Stimulated activated CD4-positive, alpha-beta T cell treated with anti-CD3 and anti-CD28 coated beads, Interleukin-1b, Interleukin-23, amount 100 ng/mL, for 24 hours (primary cell): ENCODE measurements at regions not wholly inside any gene's neighbourhood (a gene's known extent, or its start where the extent isn't known, plus 50 kb on each side); places are given as distances from the start of the nearest gene placed in this dataset.

ENCODE experiments used
- DNase-seq, 4 experiments: peaks; one replicate each; pipeline ENCODE4 v3.0.0-alpha.2; 2020; ENCODE audit warnings: low read depth in 4 of 4, low spot score in 1 of 4

DNA sequence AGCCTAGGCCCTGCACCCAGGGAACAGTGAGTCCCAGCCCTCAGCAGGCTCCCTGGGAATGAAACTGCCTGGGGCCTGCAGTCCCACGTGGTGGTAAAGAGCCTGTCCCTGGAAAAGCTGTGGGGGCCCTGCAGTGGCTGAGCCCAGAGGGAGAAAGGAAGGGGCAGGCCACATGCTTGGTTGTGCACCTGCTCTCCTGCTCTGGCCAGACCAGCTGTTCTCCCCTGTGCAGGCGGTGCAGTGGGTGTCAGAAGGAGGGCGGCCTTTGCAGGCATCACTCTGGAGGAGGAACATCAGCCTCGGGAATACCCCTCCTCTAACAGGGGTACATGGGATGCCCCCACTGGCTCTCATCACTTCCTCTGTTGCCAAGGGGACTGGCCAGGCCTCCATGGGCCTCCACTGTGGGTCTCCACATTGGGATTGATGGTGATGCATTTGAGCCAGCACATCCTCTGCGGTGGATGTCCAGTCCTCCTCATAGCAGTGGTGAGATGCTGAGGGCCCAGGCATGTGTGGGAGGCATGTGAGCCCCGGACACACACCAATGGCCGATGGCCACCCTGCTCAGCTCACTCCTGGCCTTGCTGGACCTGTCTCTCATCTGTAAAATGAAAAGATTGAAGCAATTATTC lies 690.4 kb downstream of the BRD1 start:
- DNase-seq = no peak

DNA sequence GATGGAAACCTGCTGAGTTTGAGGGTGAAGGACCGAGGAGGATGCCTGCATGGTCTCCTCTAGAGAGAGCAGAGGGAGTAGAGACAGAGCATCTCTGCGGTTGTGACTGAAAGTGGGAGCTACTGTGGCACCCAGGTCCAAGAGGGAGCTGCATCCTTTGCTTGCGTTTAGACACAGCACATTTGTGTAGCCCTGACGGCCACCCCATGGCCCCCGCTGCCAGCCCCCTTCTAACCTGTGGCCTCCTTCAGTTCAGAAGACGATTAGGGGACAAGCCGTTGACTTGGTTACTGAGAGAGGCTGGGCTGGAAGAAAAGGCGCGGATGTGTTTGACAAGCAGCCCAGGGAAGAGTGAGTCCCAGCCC lies 690.9 kb downstream of the BRD1 start:
- no peak for DNase-seq

DNA sequence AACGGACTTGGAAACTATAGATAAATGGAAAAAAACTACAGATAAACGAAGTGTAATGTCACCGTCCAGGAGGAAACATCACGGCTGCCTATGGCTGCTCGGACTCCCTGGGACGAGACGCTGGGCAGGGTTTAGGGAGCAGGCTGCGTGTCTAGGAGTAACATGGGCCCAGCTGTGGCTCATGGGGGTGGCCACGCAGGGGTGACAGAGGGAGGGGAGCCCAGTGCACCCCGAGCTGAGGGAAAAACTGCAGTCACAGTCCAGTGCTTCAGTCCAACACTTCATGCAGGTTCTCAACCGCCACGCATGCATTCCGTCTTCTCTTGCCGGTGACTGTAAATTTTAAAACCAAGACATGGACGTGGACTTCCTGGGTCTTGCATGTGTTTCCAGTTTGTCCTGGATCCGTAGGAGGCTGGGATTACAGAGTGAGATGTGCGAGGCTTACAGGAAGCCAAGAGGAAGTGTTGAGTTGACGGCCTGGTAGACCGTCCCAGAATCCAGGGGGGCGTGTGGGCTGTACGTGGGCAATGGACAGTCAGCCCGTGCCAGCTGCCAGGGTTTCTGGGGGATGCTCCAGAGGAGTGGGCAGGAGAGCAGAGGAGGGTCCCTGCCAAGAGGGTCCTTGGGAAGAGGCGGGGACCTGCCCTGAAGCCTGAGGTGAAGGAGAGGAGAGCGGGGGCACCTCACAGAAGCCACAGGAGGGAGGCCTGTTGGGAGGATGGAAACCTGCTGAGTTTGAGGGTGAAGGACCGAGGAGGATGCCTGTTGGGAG lies 691.4 kb downstream of the BRD1 start:
- no peak for DNase-seq

DNA sequence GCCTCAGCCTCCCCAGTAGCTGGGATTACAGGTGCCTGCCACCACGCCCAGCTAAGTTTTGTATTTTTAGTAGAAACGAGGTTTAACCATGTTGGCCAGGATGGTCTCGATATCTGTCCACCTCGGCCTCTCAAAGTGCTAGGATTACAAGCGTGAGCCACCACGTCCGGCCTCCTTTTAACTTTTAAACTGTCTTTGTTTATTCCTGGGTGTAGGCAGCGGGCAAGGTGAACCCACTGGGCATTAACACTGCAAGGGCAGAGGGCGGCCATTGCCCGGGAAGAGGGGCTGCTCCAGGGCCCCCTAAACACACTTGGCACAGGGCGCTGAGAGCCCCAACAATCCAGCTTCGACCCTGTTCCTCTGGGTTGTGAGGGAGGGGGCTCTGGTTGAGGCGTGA lies 693.6 kb downstream of the BRD1 start:
- DNase-seq = no peak

DNA sequence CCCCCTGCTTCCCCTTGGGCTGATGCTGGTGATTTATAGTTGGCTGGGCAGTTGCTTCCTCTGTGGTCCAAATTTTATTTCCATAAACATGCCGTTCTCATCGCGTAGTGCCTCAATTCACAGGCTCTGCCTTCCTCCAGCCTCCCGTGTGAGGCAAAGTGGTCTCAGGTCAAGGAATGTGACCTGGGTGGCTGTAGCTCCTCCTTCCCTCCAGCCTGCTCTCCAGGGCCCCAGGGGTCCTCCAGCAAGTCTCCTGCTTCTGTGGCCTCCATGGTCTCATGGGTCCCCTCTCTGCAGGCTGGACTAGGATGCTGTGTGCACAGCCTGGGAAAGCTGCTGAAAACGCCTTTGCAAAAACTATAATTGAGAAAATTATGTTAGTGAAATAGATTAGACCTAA lies 694.1 kb downstream of the BRD1 start:
- DNase-seq = no peak

DNA sequence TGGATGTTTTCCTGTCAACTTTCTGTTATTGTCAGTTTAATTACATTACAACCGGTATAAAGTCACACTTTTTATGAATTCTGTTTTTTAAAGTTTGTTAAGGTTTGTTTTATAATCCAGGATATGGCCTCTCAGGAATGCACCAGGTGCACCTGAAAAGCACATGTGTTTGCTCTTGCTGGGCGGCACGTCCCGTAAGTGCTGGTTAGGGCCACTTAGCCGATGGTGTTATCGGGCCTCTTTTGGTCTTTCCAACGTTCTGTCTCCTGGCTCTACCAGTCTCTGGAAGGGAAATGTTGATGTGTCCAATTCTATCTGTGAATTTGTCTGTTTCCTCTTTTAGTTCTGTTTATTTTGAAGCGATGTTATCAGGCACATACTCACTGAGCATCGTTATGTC lies 695.7 kb downstream of the BRD1 start:
- DNase-seq = no peak

DNA sequence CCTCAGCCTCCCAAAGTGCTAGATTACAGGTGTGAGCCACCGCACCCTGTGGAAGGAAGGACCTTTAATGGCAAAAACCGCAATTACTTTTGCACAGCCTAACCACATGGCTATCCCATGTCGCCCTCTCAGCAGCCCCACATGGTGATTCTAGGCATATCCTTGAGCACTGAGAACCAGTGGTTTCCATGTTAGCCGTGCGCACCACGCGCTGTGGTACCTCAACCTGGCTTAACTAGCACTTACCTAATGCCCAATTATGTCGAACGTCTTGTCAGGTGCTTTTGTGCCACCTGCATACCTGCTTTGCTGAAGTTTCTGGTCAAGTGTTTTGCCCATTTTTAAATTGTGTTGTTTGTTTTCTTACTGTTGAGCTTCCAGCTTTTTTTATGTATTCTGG lies 697.9 kb downstream of the BRD1 start:
- no peak for DNase-seq

DNA sequence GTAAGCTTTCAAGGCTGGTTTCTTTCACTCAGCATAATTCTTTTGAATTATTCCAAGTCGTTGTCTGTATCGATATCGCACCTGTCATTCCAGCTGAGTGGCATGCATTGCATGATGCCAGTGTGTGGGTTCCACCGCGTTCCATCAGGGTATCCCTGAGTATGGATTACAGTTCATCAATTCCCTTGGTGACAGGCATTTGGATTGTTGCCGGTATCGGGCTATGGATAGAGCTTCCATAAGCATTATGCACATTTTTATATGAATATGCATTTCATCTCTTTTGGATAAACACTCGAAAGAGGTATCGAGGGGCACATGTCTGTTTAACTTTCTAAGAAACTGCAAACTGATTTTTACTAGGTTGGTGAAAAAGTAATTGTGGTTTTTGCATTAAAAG lies 698.8 kb downstream of the BRD1 start:
- DNase-seq = no peak

DNA sequence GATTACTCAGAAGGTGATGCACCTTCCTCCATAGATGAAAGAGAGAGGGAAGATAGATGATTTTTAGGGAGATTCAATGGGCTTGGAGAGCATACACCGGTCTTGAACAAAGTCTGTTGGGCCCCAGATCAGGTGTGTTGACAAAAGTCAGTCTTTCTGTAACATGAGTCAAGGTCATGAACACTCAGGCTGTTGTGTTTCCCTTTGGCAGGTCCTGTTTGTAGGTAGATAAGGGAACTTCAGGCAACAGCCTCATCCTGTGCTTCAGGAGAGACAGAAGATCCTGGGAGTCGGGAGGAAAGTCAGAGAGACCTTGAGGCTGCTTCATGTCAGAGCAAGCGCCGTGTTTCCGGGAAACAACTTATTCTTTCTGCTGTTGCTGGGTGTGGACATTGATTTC lies 703.1 kb downstream of the BRD1 start:
- DNase-seq = no peak

DNA sequence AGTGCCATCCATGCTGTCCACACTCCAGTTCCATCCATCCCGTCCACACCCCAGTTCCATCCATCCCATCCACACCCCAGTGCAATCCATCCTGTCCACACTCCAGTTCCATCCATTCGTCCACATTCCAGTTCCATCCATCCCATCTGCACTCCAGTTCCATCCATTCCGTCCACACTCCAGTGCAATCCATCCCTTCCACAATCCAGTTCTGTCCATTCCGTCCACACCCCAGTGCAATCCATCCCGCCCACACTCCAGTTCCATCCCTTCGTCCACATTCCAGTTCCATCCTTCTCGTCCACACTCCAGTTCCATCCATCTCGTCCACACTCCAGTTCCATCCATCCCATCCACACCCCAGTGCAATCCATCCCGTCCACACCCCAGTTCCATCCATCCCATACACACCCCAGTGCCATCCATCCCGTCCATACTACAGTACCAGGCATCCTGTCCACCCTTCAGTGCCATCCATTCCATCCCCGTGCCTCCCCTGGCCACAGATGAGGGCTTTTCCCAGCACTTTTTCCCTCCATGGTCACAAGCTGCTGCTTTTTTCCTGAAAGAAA lies 704.0 kb downstream of the BRD1 start:
- DNase-seq = no peak

DNA sequence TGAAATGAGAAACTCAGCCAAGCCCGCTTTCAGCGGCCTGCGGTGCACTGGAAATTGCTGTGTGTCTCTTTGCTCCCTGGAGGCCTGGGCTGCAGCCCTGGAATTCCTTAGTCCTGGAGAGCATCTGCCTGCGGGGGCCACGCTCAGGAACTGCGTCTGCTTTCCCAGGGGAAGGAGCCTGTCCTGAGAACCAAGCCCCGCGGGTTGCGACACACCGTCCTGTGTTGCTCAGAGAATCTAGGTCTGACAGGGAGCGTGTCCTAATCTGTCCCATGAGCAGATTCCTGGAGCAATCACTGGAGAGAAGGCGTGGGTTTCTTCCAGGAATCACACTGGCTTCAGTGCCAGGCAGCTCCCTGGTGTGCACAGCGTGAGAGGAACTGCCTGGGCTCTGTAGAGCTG lies 708.1 kb downstream of the BRD1 start:
- no peak for DNase-seq

DNA sequence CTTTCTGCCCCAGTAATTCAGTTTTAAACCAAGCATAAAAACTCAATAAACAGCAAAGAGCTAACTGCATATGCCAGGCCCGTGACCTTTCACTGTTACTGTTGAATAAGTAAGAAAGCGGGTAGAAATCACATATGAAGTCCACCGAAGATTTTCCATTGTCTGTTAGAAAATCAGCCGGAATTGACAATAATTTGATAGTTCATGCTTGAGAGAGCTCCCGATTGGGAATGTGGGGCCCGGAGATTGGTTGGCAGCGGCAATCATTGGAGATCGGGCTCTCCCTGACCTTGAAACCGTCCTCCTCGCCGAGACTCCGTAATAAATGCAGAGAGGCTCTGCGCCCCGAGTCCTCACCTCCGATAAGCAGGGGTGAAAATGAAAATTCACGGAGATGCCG lies 709.6 kb downstream of the BRD1 start:
- DNase-seq = no peak

DNA sequence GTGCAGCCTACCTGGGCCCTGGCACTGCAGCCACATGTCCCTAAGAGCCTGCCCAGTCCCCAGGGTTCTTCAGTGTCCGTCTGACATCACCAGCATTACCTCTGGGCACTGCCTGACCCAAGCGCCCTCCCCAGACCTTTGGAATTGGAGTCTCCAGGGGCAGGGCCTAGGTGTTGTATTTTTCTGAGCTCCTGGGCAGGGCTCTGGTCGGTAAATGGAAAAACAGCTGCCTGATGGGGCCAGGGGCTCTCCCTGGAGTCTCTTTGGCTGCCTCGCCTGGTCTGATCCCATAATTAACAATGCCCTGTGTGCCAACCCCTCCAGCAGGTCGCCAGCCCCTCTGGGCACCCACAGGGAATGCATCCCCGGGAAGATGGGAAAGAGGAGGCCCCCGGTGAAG lies 710.2 kb downstream of the BRD1 start:
- DNase-seq = no peak

DNA sequence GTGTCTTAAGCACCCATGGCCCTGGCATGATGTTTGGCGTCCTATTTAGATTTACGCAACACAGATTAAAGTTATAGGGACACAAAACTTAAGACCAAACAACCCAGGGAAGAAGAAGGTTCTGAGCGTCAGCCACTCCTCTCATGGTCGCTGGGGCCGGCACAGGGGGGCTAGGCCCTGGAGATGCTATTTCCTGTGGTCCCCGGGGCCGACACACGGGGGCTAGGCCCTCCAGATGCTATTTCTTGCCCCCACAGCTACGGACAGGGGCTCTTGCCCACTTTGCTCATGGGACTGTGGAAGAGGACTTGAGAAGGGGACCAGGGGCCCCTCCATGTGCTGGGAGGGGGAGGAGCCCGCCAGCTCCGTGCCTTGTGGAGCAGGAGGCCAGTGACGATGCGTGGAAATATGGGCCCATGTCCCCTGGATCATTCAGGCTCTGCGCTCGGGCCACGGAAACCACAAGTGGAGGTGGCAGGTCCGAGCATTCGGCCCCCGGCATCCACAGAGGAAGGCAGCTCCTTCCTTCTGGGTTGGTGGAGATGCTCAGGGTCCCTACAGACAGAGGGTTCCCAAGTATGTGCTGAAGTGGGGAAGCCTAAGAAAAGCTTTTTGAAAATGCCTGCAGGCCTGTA lies 711.1 kb downstream of the BRD1 start:
- DNase-seq = no peak

DNA sequence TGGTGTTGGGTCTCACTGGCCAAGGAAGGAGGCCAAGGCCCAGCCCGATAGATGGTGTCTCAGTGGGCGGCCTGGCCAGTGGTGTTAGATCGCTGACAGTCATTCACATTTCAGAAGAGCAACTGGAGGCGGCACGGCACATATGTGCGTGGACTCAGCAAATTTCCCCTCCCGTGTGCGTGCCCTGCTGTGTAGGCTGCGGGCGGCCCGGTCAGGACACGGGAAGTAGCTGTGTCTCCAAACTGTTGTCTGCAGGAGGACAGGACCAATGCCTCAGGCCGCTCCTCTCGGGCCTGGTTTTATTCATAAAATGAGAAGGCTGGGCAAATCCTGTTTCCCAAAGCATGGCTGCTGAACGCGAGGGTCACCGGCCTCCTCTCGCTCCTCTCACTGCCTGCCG lies 711.7 kb downstream of the BRD1 start:
- no peak for DNase-seq

DNA sequence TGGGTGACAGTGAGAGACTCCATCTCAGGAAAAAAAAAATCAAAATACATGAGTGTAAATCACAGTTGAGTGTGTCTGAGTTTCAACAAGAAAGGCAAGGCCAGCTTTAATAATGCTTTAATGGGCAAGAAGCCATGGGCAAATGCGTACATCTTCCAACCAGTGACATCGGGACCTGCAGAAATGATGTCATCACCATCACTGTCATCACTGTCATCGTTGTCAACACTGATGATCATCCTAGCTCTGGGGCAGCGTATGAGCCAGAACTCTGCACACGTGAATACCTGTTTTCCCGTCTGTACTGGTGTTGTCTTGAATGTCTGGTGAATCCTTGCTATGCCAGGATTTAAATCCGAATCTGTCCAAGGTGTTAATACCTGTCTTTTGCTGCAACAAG lies 712.5 kb downstream of the BRD1 start:
- DNase-seq = no peak

DNA sequence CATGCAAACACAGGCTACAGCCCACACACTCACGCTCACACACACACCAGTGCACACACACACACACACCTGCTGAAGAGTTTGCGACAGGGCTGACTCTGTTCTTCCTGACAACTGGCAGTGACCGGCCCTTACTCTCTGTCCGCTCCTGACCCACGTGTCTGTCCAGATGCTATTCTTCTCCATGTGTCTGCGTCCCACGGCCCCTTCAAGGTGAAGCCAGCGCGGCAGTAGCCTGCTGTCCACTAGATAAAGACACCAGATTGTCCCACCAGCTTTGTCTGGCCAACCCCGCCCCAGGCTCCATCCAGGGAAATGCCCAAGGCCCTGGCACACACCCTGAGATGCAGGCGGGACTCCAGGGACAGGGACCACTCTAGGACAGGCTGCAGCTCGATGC lies 713.9 kb downstream of the BRD1 start:
- no peak for DNase-seq

DNA sequence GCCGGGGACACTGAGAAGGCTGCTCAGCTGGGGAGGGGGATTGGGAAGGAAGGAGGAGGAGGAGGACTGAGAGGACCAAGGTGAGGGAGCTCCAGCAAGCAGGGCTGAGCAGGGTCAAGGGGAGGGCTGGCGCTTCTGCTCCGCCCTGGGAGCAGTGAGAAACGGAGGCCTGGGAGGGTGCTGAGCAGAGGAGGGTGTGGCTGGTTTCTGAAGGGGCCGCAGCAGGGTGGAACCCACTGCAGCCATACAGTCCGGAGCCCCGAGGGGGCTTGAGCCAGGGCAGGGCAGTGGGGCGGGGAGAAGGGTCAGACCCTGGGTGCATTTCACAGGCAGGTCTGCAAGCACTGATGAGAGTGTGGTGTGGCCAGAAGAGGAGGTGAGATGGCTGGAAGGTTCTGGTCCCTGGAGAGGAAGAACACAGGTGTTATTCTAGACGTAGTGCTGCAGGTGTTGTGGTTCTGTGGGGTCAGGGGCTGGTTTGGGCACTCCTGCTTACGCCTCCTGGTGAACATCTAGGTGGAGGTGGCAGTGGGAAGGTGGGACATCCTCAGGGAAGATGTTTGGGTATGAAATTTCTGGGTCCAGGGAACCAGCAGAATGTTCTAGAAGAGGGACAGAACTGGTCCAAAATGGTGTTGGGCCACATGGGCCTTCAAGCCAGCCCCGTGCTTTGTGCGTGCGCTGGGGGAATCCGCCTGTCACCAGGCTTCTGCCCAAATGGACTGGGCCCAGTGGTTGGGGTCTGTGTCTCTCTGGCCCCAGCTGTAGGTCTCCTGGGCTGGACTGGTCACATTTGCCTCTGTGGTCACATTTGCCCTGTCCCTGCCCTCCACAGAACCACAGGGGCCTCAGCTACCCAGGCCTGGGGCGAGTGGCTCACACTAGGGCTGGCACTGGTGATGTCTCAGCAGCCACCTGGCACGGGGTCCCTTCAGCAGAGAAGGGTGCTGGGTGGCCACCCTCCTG lies 714.7 kb downstream of the BRD1 start:
- DNase-seq = no peak

DNA sequence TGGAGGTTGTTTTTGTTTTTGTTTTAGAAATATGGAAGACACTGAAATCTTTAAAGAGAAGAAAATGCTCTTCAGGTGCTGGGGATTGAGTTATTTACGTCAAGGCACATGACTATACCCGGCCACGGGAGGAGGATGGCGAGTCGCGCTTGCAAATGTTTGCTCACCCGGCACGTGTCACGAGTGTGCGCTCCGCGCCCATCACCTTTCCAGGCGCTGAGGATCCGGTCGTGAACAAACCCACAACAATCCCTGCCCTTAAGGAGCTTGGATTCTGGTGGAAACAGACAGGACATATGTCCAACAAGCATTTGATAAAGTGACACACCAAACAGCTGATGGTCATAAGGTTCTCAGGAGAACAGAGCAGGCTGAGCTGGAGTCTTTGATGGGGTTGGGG lies 715.5 kb downstream of the BRD1 start:
- no peak for DNase-seq

DNA sequence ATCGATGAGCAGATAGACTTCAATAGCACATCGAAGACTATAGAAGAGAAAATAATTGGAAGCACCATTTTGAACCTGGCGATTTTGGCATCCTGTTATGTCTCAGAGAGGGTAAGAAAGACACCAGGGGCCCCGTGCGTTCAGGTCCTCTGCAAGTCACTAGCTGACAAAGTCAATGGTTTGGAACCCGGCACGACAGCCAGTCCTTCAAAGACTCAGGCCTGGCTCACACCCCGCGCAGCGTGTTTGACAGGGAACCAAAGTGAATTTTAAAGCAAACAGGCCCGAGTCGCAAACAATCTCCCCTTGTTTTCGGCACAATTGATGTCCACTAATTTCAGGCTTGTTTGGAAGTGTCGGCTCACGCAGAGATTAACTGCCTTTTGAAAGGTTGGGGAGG lies 716.6 kb downstream of the BRD1 start:
- no peak for DNase-seq

DNA sequence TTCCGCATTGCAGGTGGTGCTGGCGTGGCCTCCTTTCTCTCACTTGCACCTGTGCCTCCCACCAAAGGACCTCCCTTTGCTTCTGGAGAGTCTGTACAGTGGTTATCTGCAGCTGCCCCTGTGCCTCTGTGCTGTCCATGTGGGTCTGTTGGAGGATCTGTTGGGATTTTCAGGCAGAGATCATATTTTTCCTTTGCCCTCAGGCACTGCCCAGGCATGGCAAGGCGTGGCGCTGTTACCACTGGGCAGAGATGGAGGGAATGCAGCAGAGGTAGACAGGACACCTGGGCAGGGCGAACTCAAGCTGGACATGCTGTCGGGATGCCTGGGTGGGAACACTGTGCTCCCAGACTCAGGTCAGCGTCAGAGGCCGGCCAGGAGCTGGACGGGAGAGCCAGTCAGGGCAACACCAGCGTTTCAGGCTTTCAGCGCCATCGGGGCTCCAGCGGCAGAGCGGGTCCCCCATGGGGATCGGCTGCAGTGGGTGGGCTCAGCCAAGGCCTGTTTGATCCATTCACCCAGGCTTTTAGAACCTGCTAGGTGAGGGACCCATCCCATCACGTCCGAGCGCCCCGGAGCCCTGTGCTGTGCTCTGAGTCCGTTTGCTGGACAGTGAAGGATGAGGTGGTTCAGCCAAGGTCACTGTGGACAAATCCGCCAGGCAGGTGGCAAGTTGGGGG lies 718.9 kb downstream of the BRD1 start:
- no peak for DNase-seq
